GM20431 (cell line): ENCODE measurements at regions not wholly inside any gene's neighbourhood (a gene's known extent, or its start where the extent isn't known, plus 50 kb on each side); places are given as distances from the start of the nearest gene placed in this dataset.

Source experiments
- in situ Hi-C: fragments of 300-500 bp; cut with MseI, MboI; formaldehyde crosslinking; loops from one replicate; pipeline ENCODE4 v1.15.0; 2020; ENCODE audit warnings: low sequenced_read_pairs; ENCODE audit not compliant: unreplicated experiment

DNA sequence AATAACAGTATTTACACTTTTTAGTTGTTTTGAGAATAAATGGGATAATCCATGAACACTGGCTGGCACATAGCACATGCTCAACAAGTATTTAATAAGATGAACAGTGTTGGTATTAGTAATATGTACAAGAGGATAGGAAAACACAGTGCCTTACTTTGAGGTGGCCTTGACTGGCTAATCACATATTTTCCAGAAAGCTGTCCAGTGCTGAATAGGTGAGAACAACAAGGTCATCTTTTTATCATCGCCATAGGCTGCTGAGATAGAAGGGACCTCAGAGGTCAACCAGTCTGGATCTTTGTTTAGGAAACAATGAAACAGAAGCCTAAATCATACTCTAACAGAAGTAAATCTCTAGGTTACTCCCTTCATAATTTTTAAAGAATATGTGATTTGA lies 89.7 kb upstream of the BCL9 start:
- in situ Hi-C loops = no loop called here

- in situ Hi-C loops = no loop called here
Measured at GRCh38 chr1:147452809-147453208, 88.5 kb upstream of the BCL9 start.

DNA sequence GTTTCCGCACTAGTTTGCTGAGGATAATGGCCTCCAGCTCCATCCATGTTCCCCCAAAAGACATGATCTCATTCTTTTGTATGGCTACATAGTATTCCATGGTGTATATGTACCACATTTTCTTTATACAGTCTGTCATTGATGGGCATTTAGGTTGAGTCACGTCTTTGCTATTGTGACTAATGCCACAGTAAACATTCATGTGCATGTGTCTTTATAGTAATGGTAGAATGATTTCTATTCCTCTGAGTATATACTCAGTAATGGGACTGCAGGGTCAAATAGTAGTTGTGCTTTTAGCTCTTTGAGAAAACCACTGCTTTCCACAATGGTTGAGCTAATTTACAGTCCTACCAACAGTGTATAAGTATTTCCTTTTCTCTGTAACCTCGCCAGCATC lies 78.3 kb upstream of the BCL9 start:
- in situ Hi-C loops = no loop called here

DNA sequence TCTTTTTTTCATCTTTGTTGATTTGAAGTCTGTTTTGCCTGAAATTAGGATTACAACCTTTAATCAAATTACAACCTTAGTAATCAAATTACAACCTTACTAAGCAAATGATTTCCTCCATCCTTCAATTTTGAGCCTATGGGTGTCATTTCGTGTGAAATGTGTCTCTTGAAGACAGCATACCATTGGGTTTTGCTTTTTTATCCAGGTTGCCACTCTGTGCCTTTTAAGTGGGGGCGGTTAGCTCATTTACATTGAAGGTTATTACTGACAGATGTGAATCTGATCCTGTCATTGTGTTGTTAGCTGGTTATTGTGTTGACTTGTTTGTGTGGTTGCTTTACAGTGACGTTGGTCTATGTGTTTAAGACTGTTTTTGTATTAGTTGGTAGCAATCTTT lies 74.8 kb upstream of the BCL9 start:
- in situ Hi-C loops = no loop called here

DNA sequence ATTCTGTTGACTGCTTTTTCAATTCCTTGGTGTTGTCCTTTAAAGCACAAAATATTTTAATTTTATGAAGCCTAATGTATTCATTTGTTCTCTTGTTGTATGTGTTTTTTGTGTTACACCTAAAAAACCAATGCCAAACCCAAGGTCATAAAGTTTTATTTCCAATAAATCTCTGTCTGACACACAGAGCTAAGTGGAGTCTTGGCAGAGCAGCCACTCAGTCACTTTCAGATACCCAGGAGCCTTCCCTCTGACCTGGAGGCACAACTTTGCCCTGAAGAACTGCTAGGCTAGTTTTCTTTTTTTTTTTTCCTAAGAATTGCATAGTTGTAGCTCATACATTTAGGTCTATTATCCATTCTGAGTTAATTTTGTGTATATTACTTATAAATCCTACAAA lies 71.2 kb upstream of the BCL9 start:
- in situ Hi-C loops = no loop called here

GRCh38 chr1:147472489-147472888 lies 68.8 kb upstream of the BCL9 start:
- in situ Hi-C loops = no loop called here

- in situ Hi-C loops = no loop called here
Measured at GRCh38 chr1:147472966-147473732, 68.2 kb upstream of the BCL9 start.

DNA sequence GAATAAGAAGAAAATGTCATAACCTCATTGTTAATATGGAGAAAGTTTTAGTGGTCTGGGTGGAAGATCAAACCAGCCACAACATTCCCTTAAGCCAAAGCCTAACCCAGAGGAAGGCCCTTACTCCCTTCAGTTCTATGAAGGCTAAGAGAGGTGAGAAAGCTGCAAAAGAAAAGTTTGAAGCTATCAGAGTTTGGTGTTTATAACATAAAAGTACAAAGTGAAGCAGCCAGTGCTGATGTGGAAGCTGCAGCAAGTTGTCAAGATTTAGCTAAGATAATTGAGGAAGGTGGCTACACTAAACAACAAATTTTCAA lies 67.6 kb upstream of the BCL9 start:
- in situ Hi-C loops = no loop called here

DNA sequence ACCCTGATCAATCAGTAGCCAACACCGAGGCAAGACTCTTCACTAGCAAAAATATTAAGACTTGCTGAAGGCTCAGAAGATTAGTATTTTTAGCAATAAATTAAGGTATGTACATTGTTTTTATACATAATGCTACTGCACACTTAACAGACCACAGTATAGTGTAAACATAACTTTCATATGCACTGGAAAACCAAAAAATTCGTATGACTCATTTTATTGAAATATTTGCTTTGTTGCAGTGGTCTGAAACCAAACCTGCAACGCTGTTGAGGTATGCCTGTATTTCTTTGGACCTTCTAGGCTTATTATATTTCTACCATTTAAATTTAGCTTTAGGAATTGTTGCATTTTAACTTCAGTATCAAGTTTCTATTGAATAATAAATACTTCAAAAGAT lies 65.8 kb upstream of the BCL9 start:
- in situ Hi-C loops = no loop called here

GRCh38 chr1:147478521-147478920 lies 62.8 kb upstream of the BCL9 start:
- in situ Hi-C loops = no loop called here

DNA sequence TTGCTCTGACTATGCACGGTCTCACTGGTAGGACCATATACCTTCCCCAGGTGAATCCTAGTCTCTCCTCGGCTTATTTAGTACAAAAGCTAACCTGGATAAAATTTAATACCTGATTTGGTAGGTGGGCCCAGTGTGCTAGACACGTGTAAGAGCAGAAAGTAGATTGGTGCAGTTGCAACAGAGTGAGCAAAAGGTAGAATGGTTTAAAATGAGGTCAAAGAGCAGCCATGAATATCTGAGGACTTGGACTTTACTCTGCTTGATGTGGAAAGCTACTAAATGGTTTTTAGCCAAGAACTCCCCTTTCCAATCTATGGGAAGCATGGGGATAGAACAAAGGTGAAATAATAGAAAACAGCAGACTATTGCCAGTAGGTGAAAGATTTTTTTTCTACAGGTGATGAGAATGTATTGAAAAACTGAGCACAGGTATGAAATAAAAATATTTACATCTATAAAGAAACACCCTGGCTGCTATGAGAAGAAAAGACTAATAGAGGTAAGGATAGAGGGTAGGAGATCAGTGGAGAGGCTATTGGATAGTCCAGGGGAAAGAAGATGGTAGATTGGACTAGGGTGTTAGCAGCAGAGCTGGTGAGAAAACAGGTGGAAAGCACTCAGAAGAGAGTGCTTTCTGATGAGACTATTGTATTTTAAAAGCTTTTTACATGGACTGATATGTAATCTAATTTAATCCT lies 61.3 kb upstream of the BCL9 start:
- in situ Hi-C loops = no loop called here

DNA sequence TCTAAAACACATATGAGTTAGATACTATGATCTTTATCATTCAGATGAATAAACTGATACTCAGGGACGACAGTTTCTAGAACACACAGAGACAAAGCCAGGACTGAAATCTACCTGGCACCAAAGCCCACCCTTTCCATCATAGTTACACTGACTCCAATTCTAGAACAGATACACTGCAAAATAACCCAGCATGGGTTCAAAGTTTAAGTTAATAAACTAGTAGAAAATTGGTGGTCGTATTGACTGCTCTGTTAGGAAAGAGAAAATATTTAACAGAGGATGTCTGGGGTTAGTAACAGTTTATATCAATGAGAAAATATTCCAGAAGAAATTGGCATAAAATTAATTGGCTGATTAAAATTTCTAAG lies 60.8 kb upstream of the BCL9 start:
- in situ Hi-C loops = no loop called here

- in situ Hi-C loops = no loop called here
Measured at GRCh38 chr1:147486876-147487656, 54.2 kb upstream of the BCL9 start.

GRCh38 chr1:147491098-147491497 lies 50.2 kb upstream of the BCL9 start:
- in situ Hi-C loops = loop anchor here (10.0 kb wide), 1 partner anchor 154 kb away; no protein-coding TSS in a partner anchor
